IMR-90 (cell line): ENCODE measurements at regions not wholly inside any gene's neighbourhood (a gene's known extent, or its start where the extent isn't known, plus 50 kb on each side); places are given as distances from the start of the nearest gene placed in this dataset.
A peak's percentile ranks its signal among the peaks of the same experiment; 100 is the strongest.

Experiments used
- ATAC-seq: fragments of 200-7000 bp; cut with Tn5 transposase; 2 replicates; pipeline ENCODE4 v1.9.1; 2020; ENCODE audit warnings: low read depth, mild to moderate bottlenecking, moderate library complexity
- BruUV-seq: library from RNA; stranded (reverse); fragments of 400-500 nt; replicated peaks from 2 replicates; lab custom pipeline; 2021; lab: Mats Ljungman, UMichigan
- CTCF ChIA-PET: fragments of 300-600 bp; formaldehyde crosslinking; extraction: SDS; loops from one replicate; lab custom pipeline; 2021; ENCODE audit warnings: antibody characterized with exemption; lab: Yijun Ruan, JAX
- POLR2A ChIA-PET: fragments of 300-600 bp; sonication (Branson Sonifier 250); formaldehyde crosslinking; loops from one replicate; lab custom pipeline; 2022; ENCODE audit warnings: antibody characterized with exemption; ENCODE audit not compliant: unreplicated experiment; lab: Charles Lee
- DNase-seq: peaks from one replicate; pipeline ENCODE4 v3.0.0; 2013
- H2AFZ ChIP-seq: replicated peaks from 2 replicates; pipeline ENCODE3; 2013; ENCODE audit warnings: low read length, mild to moderate bottlenecking; ENCODE audit not compliant: poor library complexity
- H2AK5ac ChIP-seq: 2 replicates; pipeline ENCODE4 v1.6.1; 2013; ENCODE audit warnings: low read depth, low read length, inconsistent platforms
- H2AK9ac ChIP-seq: replicated peaks from 2 replicates; pipeline ENCODE3; 2013; ENCODE audit warnings: mild to moderate bottlenecking, low read depth, low read length, moderate library complexity; ENCODE audit not compliant: poor library complexity
- H2BK120ac ChIP-seq: 2 replicates; pipeline ENCODE4 v1.6.1; 2013; ENCODE audit warnings: low read depth, low read length, inconsistent platforms
- H2BK15ac ChIP-seq: 3 replicates; pipeline ENCODE4 v1.6.1; 2013; ENCODE audit warnings: low read depth, low read length, inconsistent platforms
- H2BK20ac ChIP-seq: 2 replicates; pipeline ENCODE4 v1.6.1; 2013; ENCODE audit warnings: low read depth, mild to moderate bottlenecking, inconsistent platforms, low read length, moderate library complexity
- H2BK5ac ChIP-seq: 2 replicates; pipeline ENCODE4 v1.6.1; 2013; ENCODE audit warnings: mild to moderate bottlenecking, low read depth, low read length, inconsistent platforms; ENCODE audit not compliant: poor library complexity, severe bottlenecking
- H3K14ac ChIP-seq: replicated peaks from 2 replicates; pipeline ENCODE4 v1.6.1; 2013; ENCODE audit warnings: low read depth, low read length, inconsistent platforms
- H3K18ac ChIP-seq: 2 replicates; pipeline ENCODE4 v1.6.1; 2013; ENCODE audit warnings: low read depth, low read length, control low read depth
- H3K23ac ChIP-seq: 2 replicates; pipeline ENCODE4 v1.6.1; 2013; ENCODE audit warnings: low read depth, low read length, inconsistent platforms
- H3K27ac ChIP-seq: 2 replicates; pipeline ENCODE4 v1.5.1; 2013; ENCODE audit warnings: mild to moderate bottlenecking, control low read depth, low read length; ENCODE audit not compliant: insufficient read depth
- H3K27me3 ChIP-seq: 2 replicates; pipeline ENCODE4 v1.6.1; 2013; ENCODE audit warnings: low read length; ENCODE audit not compliant: control insufficient read depth, insufficient read depth
- H3K36me3 ChIP-seq: 2 replicates; pipeline ENCODE4 v1.6.1; 2013; ENCODE audit warnings: low read length, mixed read lengths; ENCODE audit not compliant: control insufficient read depth, insufficient read depth
- H3K4ac ChIP-seq: 2 replicates; pipeline ENCODE4 v1.6.1; 2013; ENCODE audit warnings: low read depth, low read length, inconsistent platforms
- H3K4me1 ChIP-seq: 2 replicates; pipeline ENCODE4 v1.6.1; 2013; ENCODE audit warnings: low read length, mixed read lengths; ENCODE audit not compliant: control insufficient read depth, insufficient read depth
- H3K4me2 ChIP-seq: 2 replicates; pipeline ENCODE4 v1.6.1; 2013; ENCODE audit warnings: low read depth, mild to moderate bottlenecking, control low read depth, low read length, moderate library complexity
- H3K4me3 ChIP-seq: 2 replicates; pipeline ENCODE4 v1.5.1; 2013; ENCODE audit warnings: low read depth, mild to moderate bottlenecking, control low read depth, low read length, moderate library complexity; ENCODE audit not compliant: insufficient read depth
- H3K56ac ChIP-seq: 2 replicates; pipeline ENCODE4 v1.6.1; 2013; ENCODE audit warnings: low read length, inconsistent platforms; ENCODE audit not compliant: insufficient read depth; ENCODE audit errors: extremely low read depth
- H3K79me1 ChIP-seq, 2 experiments: 2 replicates each; pipeline ENCODE4 v1.6.1; 2013; ENCODE audit warnings: low read length in 2 of 2, inconsistent platforms in 1 of 2, low read depth in 1 of 2
- H3K9ac ChIP-seq: 2 replicates; pipeline ENCODE4 v1.6.1; 2013; ENCODE audit warnings: low read depth, low read length, control low read depth
- H3K9me1 ChIP-seq: 2 replicates; pipeline ENCODE4 v1.6.1; 2013; ENCODE audit warnings: low read length, inconsistent platforms; ENCODE audit not compliant: insufficient read depth
- H3K9me3 ChIP-seq: 2 replicates; pipeline ENCODE4 v1.6.1; 2013; ENCODE audit warnings: low read length; ENCODE audit not compliant: control insufficient read depth, insufficient read depth
- H4K20me1 ChIP-seq: 2 replicates; pipeline ENCODE4 v1.6.1; 2013; ENCODE audit warnings: low read length, inconsistent platforms; ENCODE audit not compliant: insufficient read depth
- H4K5ac ChIP-seq: 2 replicates; pipeline ENCODE4 v1.6.1; 2013; ENCODE audit warnings: mild to moderate bottlenecking, low read depth, low read length, control low read depth
- H4K8ac ChIP-seq, 2 experiments: 2 replicates each; pipeline ENCODE4 v1.6.1; 2013; ENCODE audit warnings: low read depth in 2 of 2, low read length in 2 of 2, control low read depth in 1 of 2, inconsistent platforms in 1 of 2
- H4K91ac ChIP-seq: 2 replicates; pipeline ENCODE4 v1.6.1; 2013; ENCODE audit warnings: low read depth, low read length, inconsistent platforms; ENCODE audit not compliant: insufficient read depth
- BHLHE40 ChIP-seq: fragments of 150-350 bp; IDR thresholded peaks from 2 replicates; pipeline ENCODE4 v1.6.1; 2016; ENCODE audit warnings: mild to moderate bottlenecking, low read depth, low read length
- CEBPB ChIP-seq: IDR thresholded peaks from 2 replicates; pipeline ENCODE4 v1.6.1; 2012; ENCODE audit warnings: low read depth, low read length, improper control_type of control experiment
- CHD1 ChIP-seq: IDR thresholded peaks from 2 replicates; pipeline ENCODE4 v1.6.1; 2012; ENCODE audit warnings: low read depth, low read length, improper control_type of control experiment
- ELK1 ChIP-seq: fragments of 150-350 bp; IDR thresholded peaks from 2 replicates; pipeline ENCODE4 v1.6.1; 2016; ENCODE audit warnings: low read depth, mild to moderate bottlenecking, low read length, moderate library complexity, borderline replicate concordance
- FOS ChIP-seq: fragments of 150-350 bp; IDR thresholded peaks from 2 replicates; pipeline ENCODE4 v1.6.1; 2016; ENCODE audit warnings: low read depth, low read length
- MAFK ChIP-seq: IDR thresholded peaks from 2 replicates; pipeline ENCODE4 v1.6.1; 2012; ENCODE audit warnings: low read depth, low read length, improper control_type of control experiment
- MAZ ChIP-seq: IDR thresholded peaks from 2 replicates; pipeline ENCODE4 v1.6.1; 2012; ENCODE audit warnings: low read depth, mild to moderate bottlenecking, low read length, improper control_type of control experiment, moderate library complexity, borderline replicate concordance
- NFE2L2 ChIP-seq: fragments of 150-350 bp; IDR thresholded peaks from 2 replicates; pipeline ENCODE4 v1.6.1; 2016; ENCODE audit warnings: low read depth, mild to moderate bottlenecking, low read length
- POLR2A ChIP-seq: IDR thresholded peaks from 2 replicates; pipeline ENCODE4 v1.6.1; 2012; ENCODE audit warnings: mild to moderate bottlenecking, low read depth, low read length
- RAD21 ChIP-seq: IDR thresholded peaks from 2 replicates; pipeline ENCODE4 v1.6.1; 2012; ENCODE audit warnings: low read length, improper control_type of control experiment
- RCOR1 ChIP-seq: IDR thresholded peaks from 2 replicates; pipeline ENCODE4 v1.6.1; 2012; ENCODE audit warnings: mild to moderate bottlenecking, low read length, improper control_type of control experiment; ENCODE audit not compliant: insufficient replicate concordance
- RFX5 ChIP-seq: IDR thresholded peaks from 2 replicates; pipeline ENCODE4 v1.8.0; 2012; ENCODE audit warnings: low read depth, mild to moderate bottlenecking, low read length, moderate library complexity
- WGBS, 2 experiments: methylation state at CpG; one replicate each; pipeline versions ENCODE4 v1.1.5 to v1.1.7; 2013; ENCODE audit warnings: missing lambda C conversion rate in 2 of 2; ENCODE audit not compliant: insufficient read length in 1 of 2; ENCODE audit errors: extremely low coverage in 2 of 2; 5-methylcytosine and 5-hydroxymethylcytosine counted together
- dilution Hi-C: fragments of 300-500 bp; cut with HindIII; formaldehyde crosslinking; loops from one replicate; pipeline ENCODE4 v1.14.3; 2018; ENCODE audit warnings: low sequenced_read_pairs; ENCODE audit not compliant: unreplicated experiment
- in situ Hi-C: fragments of 300-500 bp; cut with MboI; formaldehyde crosslinking; loops from 3 replicates; pipeline ENCODE4 v1.14.3; 2019; ENCODE audit warnings: low sequenced_read_pairs, inconsistent platforms, mixed read lengths
- intact Hi-C: fragments of 100-400 bp; cut with micrococcal nuclease; formaldehyde crosslinking; loops from 2 replicates; pipeline ENCODE4 v1.10.0; 2022
- TF ChIP-seq, protein P1 (sequence below): fragments of 150-350 bp; IDR thresholded peaks from 2 replicates; pipeline ENCODE4 v1.6.1; 2017; ENCODE audit warnings: mild to moderate bottlenecking, antibody characterized with exemption, low read length, low read depth

DNA sequence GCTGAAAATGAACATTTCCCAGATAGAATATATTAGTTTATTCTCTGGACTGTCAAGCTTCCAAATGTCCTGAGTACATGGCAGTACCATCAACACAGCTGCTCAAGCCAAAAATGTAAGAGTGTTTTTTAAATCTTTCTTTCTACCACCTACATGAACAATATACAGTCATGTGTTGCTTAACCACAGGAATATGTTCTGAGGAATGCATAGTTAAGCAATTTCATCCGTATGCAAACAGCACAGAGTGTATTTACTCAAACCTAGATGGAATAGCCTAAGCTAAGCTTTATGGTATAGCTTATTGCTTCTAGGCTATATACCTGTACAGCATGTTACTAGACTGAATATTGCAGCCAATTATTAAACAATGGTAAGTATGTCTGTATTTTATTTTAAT, 561.9 kb upstream of the ADGRL4 start:
- ChIA-PET CTCF (interaction anchor here (1.0 kb wide), 1 partner anchor 22 kb away, joined by 3 read pairs; no protein-coding TSS in a partner anchor), POLR2A (no interaction called here)
- no peak overlapping the region for H3K23ac ChIP-seq
- H2BK5ac ChIP-seq, result no peak overlapping the region
- no peak overlapping the region for H2AFZ ChIP-seq
- H3K27me3 ChIP-seq, result no peaks in the 10 kb centered on the region
- H4K8ac ChIP-seq, result no peak overlapping the region
- no peak overlapping the region for H2BK20ac ChIP-seq
- H3K9me1 ChIP-seq, result no peaks in the 10 kb centered on the region
- in situ Hi-C loops, result no loop called here
- no peak overlapping the region for H3K4me3 ChIP-seq
- ATAC-seq (peak; percentile 57), DNase-seq (peak; percentile 51)
- no peak overlapping the region for H3K56ac ChIP-seq
- no peak overlapping the region for H3K14ac ChIP-seq
- H3K9me3 ChIP-seq, result no peaks in the 10 kb centered on the region
- H4K91ac ChIP-seq, result no peak overlapping the region
- no CpG with 5 or more reads among the region's 1 CpG for whole genome bisulfite sequencing, 2 experiments
- no TSS peak for BruUV-seq
- no peaks in the 10 kb centered on the region for H3K79me1 ChIP-seq
- no peak overlapping the region for H3K27ac ChIP-seq
- H3K4me2 ChIP-seq, result no peak overlapping the region
- no peak overlapping the region for H2AK9ac ChIP-seq
- no peak overlapping the region for H4K5ac ChIP-seq
- H2AK5ac ChIP-seq, result no peak overlapping the region
- no peaks in the 10 kb centered on the region for H4K20me1 ChIP-seq
- H2BK15ac ChIP-seq, result no peak overlapping the region
- no peak overlapping the region for H3K18ac ChIP-seq
- dilution Hi-C loops, result no loop called here
- TF ChIP-seq MAFK (no peak), ELK1 (no peak), RAD21 (no peak), BHLHE40 (no peak), RCOR1 (no peak), RFX5 (no peak), CEBPB (peak; percentile 86), NFE2L2 (no peak), POLR2A (no peak), FOS (no peak), CHD1 (no peak), MAZ (no peak)
- TF ChIP-seq, protein P1, sequence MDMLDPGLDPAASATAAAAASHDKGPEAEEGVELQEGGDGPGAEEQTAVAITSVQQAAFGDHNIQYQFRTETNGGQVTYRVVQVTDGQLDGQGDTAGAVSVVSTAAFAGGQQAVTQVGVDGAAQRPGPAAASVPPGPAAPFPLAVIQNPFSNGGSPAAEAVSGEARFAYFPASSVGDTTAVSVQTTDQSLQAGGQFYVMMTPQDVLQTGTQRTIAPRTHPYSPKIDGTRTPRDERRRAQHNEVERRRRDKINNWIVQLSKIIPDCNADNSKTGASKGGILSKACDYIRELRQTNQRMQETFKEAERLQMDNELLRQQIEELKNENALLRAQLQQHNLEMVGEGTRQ, result peak; percentile 31; the same call in 1 of the 2 replicates
- no peak overlapping the region for H2BK120ac ChIP-seq
- H3K9ac ChIP-seq, result no peak overlapping the region
- no peaks in the 10 kb centered on the region for H3K4me1 ChIP-seq
- no peaks in the 10 kb centered on the region for H3K36me3 ChIP-seq
- H3K4ac ChIP-seq, result no peak overlapping the region
- intact Hi-C loops, result no loop called here
